ENCODE measurements at regions not wholly inside any gene's neighbourhood (a gene's known extent, or its start where the extent isn't known, plus 50 kb on each side); places are given as distances from the start of the nearest gene placed in this dataset.

- TF ChIP-seq CTCF (IDR thresholded peaks at IDR 0.05; ENCODE audit: insufficient read depth, low read depth, low read length, missing control alignments), result no peak
These were observed 1024.8 kb upstream of the EEF2KMT start for GRCh38 chr16:6122401-6122800.

GRCh38 chr16:6114691-6115090, 1017.1 kb upstream of the EEF2KMT start:
- H3K4me3 ChIP-seq (ENCODE audit: low read length), result no peak overlapping the region
- TF ChIP-seq CTCF (IDR thresholded peaks at IDR 0.05; ENCODE audit: insufficient read depth, low read depth, low read length, missing control alignments), result no peak
- DNase-seq (ENCODE audit: low read depth), result no peak

More at GRCh38 chr16:6122401-6122800, 1024.8 kb upstream of the EEF2KMT start:
- H3K4me3 ChIP-seq (ENCODE audit: low read length), result no peak overlapping the region
- no peak for DNase-seq (ENCODE audit: low read depth)

GRCh38 chr16:6113749-6114148, 1016.2 kb upstream of the EEF2KMT start:
- no peak overlapping the region for H3K4me3 ChIP-seq (ENCODE audit: low read length)
- no peak for TF ChIP-seq CTCF (IDR thresholded peaks at IDR 0.05; ENCODE audit: insufficient read depth, low read depth, low read length, missing control alignments)
- DNase-seq (ENCODE audit: low read depth), result no peak

- no peak for TF ChIP-seq CTCF (IDR thresholded peaks at IDR 0.05; ENCODE audit: insufficient read depth, low read depth, low read length, missing control alignments)
- no peak for DNase-seq (ENCODE audit: low read depth)
These were observed 1015.1 kb upstream of the EEF2KMT start for GRCh38 chr16:6112700-6113099.

GRCh38 chr16:6111390-6111789, 1013.8 kb upstream of the EEF2KMT start:
- no peak for DNase-seq (ENCODE audit: low read depth)
- H3K4me3 ChIP-seq (ENCODE audit: low read length), result no peak overlapping the region
- TF ChIP-seq CTCF (IDR thresholded peaks at IDR 0.05; ENCODE audit: insufficient read depth, low read depth, low read length, missing control alignments), result no peak

More at GRCh38 chr16:6112700-6113099, 1015.1 kb upstream of the EEF2KMT start:
- H3K4me3 ChIP-seq (ENCODE audit: low read length), result no peak overlapping the region

GRCh38 chr16:6110346-6110745, 1012.8 kb upstream of the EEF2KMT start:
- no peak for DNase-seq (ENCODE audit: low read depth)
- no peak for TF ChIP-seq CTCF (IDR thresholded peaks at IDR 0.05; ENCODE audit: insufficient read depth, low read depth, low read length, missing control alignments)
- H3K4me3 ChIP-seq (ENCODE audit: low read length), result no peak overlapping the region

GRCh38 chr16:6106061-6106460, 1008.5 kb upstream of the EEF2KMT start:
- no peak overlapping the region for H3K4me3 ChIP-seq (ENCODE audit: low read length)

More at GRCh38 chr16:6106061-6106460, 1008.5 kb upstream of the EEF2KMT start:
- no peak for DNase-seq (ENCODE audit: low read depth)
- no peak for TF ChIP-seq CTCF (IDR thresholded peaks at IDR 0.05; ENCODE audit: insufficient read depth, low read depth, low read length, missing control alignments)

Measured in epithelial cell of esophagus (primary cell).